ENCODE measurements at regions not wholly inside any gene's neighbourhood (a gene's known extent, or its start where the extent isn't known, plus 50 kb on each side); places are given as distances from the start of the nearest gene placed in this dataset.

DNA sequence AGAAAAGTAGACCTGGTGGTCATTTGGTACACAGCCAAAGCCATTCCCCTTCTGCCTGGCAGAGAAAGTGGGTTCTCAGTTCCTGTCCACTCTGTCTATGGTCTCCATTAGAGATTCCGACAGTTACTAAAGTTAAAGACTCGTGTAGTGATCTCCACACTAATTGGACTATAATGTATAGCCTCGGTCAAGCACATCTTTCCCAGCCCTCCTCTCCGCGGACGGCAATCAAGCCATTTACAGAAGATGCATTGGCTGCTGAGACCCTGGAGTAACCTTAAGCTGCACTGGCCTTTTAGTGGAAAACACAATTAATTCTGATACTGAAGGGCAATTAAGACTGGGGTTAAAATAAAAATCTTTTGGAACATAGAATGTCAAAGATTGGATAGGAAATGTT lies 865.3 kb downstream of the MCTP2 start:
- Histone ChIP-seq H3K36me3 (ENCODE audit: control insufficient read depth in 2 of 2, insufficient read depth in 2 of 2, low read length in 2 of 2) (no peaks in the 10 kb centered on the region), H3K27ac (ENCODE audit: low read length) (no peak overlapping the region)

DNA sequence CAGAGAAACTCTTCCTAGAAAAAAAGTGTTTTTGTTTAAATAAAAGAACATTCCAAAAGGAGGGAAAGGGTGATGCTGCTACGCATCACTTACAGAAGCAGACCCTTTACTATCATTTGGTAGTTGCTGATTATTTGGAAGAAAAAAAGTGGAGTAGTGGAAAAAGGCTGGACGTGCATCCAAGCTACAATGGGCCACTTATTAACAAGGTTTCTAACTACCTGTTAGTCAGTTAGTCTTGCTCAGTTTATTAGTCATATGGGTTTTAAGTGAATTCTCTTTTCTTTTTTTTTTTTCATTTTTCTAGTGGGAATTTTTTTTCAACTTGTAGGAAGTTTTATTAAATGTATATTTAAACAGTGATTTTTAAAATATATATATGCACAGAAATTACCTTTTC lies 866.0 kb downstream of the MCTP2 start:
- no peak overlapping the region for H3K9ac ChIP-seq (ENCODE audit: low read length in 2 of 2)
- H3K36me3 ChIP-seq (ENCODE audit: control insufficient read depth in 2 of 2, insufficient read depth in 2 of 2, low read length in 2 of 2): no peaks in the 10 kb centered on the region
- no peak overlapping the region for H3K4me3 ChIP-seq (ENCODE audit: low read length in 2 of 2)
- H3K4me1 ChIP-seq (ENCODE audit: control insufficient read depth, insufficient read depth, low read length): no peaks in the 10 kb centered on the region
- no peaks in the 10 kb centered on the region for H3K27me3 ChIP-seq (ENCODE audit: control insufficient read depth in 1 of 2, insufficient read depth in 2 of 2, low read length in 2 of 2)
- no peak overlapping the region for H3K27ac ChIP-seq (ENCODE audit: low read length)
- H3K9me3 ChIP-seq (ENCODE audit: control insufficient read depth in 2 of 2, low read length in 2 of 2): no peaks in the 10 kb centered on the region

More for the DNA sequence above, 865.3 kb downstream of the MCTP2 start:
- H3K9me3 ChIP-seq (ENCODE audit: control insufficient read depth in 2 of 2, low read length in 2 of 2): no peaks in the 10 kb centered on the region
- H3K4me1 ChIP-seq (ENCODE audit: control insufficient read depth, insufficient read depth, low read length): no peaks in the 10 kb centered on the region
- no peak overlapping the region for H3K9ac ChIP-seq (ENCODE audit: low read length in 2 of 2)
- no peak overlapping the region for H3K4me3 ChIP-seq (ENCODE audit: low read length in 2 of 2)
- no peaks in the 10 kb centered on the region for H3K27me3 ChIP-seq (ENCODE audit: control insufficient read depth in 1 of 2, insufficient read depth in 2 of 2, low read length in 2 of 2)

DNA sequence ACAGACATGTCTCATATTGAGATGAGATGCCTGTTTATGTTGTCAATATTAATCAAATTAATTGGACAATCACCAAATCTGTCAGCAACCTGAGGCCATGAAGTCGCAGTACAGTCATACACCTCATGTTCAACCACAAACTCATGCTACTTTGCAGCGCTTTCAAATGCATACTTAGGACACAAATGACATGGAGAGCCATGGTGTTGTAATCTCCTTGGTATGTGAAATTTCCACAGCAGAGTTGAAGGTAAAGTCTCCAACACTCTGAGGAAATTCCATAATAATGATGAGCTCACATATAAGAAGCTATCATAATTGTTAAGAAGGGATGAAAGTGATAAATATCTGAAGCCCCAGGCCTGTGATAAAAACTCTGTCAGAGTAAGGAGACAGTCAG lies 873.9 kb downstream of the MCTP2 start:
- Histone ChIP-seq H3K9me3 (ENCODE audit: control insufficient read depth in 2 of 2, low read length in 2 of 2) (no peaks in the 10 kb centered on the region), H3K27ac (ENCODE audit: low read length) (no peak overlapping the region), H3K9ac (ENCODE audit: low read length in 2 of 2) (no peak overlapping the region), H3K27me3 (ENCODE audit: control insufficient read depth in 1 of 2, insufficient read depth in 2 of 2, low read length in 2 of 2) (no peaks in the 10 kb centered on the region), H3K4me3 (ENCODE audit: low read length in 2 of 2) (no peak overlapping the region), H3K4me1 (ENCODE audit: control insufficient read depth, insufficient read depth, low read length) (no peaks in the 10 kb centered on the region), H3K36me3 (ENCODE audit: control insufficient read depth in 2 of 2, insufficient read depth in 2 of 2, low read length in 2 of 2) (no peaks in the 10 kb centered on the region)

DNA sequence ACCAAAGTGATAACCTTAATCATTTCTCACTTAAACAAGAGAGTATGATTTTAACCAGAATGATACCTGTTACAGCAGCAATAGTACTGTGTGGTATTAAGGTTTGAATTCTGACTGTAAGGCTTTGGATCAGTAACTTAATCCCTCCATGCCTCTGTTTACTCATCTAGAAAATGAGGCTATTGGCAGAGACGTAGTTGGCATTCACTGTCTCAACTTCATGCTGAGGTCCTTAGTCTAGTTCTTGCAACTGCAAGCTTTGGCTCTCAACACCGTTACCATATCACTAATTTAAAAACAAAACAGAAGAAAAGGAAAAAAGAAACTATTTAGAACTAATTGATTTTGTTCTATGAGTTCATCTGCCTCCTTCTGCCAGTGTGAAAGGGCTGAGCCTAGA lies 875.4 kb downstream of the MCTP2 start:
- H3K9me3 ChIP-seq (ENCODE audit: control insufficient read depth in 2 of 2, low read length in 2 of 2): no peaks in the 10 kb centered on the region
- no peak overlapping the region for H3K9ac ChIP-seq (ENCODE audit: low read length in 2 of 2)
- no peak overlapping the region for H3K4me3 ChIP-seq (ENCODE audit: low read length in 2 of 2)
- H3K36me3 ChIP-seq (ENCODE audit: control insufficient read depth in 2 of 2, insufficient read depth in 2 of 2, low read length in 2 of 2): no peaks in the 10 kb centered on the region
- no peak overlapping the region for H3K27ac ChIP-seq (ENCODE audit: low read length)
- H3K27me3 ChIP-seq (ENCODE audit: control insufficient read depth in 1 of 2, insufficient read depth in 2 of 2, low read length in 2 of 2): no peaks in the 10 kb centered on the region
- no peaks in the 10 kb centered on the region for H3K4me1 ChIP-seq (ENCODE audit: control insufficient read depth, insufficient read depth, low read length)

GRCh38 chr15:95108673-95109072 lies 877.3 kb downstream of the MCTP2 start:
- Histone ChIP-seq H3K4me3 (ENCODE audit: low read length in 2 of 2) (no peak overlapping the region), H3K4me1 (ENCODE audit: control insufficient read depth, insufficient read depth, low read length) (no peaks in the 10 kb centered on the region), H3K27me3 (ENCODE audit: control insufficient read depth in 1 of 2, insufficient read depth in 2 of 2, low read length in 2 of 2) (no peaks in the 10 kb centered on the region), H3K36me3 (ENCODE audit: control insufficient read depth in 2 of 2, insufficient read depth in 2 of 2, low read length in 2 of 2) (no peaks in the 10 kb centered on the region), H3K27ac (ENCODE audit: low read length) (no peak overlapping the region), H3K9me3 (ENCODE audit: control insufficient read depth in 2 of 2, low read length in 2 of 2) (no peaks in the 10 kb centered on the region), H3K9ac (ENCODE audit: low read length in 2 of 2) (no peak overlapping the region)

GRCh38 chr15:95111969-95112368 lies 880.6 kb downstream of the MCTP2 start:
- Histone ChIP-seq H3K4me3 (ENCODE audit: low read length in 2 of 2) (no peak overlapping the region), H3K9ac (ENCODE audit: low read length in 2 of 2) (no peak overlapping the region), H3K27me3 (ENCODE audit: control insufficient read depth in 1 of 2, insufficient read depth in 2 of 2, low read length in 2 of 2) (no peaks in the 10 kb centered on the region)

DNA sequence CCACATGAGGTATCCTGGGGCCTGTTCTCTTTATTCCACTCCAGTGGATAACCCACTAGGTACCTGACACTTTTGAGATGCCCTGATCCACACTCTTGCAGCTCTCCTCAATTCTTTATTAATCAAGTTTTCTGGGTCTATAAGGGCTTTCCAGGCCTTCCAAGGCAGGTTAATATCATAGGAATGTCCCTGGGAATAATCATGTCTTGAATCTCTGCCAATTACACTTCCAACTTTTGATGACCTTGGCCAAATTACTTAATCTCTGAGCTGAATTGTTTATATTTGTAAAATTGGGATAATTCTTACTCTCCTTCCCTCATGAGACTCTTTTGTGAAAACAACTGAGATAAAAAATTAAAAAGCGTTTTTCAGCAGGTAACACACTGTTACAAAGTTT lies 881.7 kb downstream of the MCTP2 start:
- Histone ChIP-seq H3K9ac (ENCODE audit: low read length in 2 of 2) (no peak overlapping the region), H3K27me3 (ENCODE audit: control insufficient read depth in 1 of 2, insufficient read depth in 2 of 2, low read length in 2 of 2) (no peaks in the 10 kb centered on the region), H3K4me1 (ENCODE audit: control insufficient read depth, insufficient read depth, low read length) (no peaks in the 10 kb centered on the region), H3K4me3 (ENCODE audit: low read length in 2 of 2) (no peak overlapping the region), H3K27ac (ENCODE audit: low read length) (no peak overlapping the region), H3K36me3 (ENCODE audit: control insufficient read depth in 2 of 2, insufficient read depth in 2 of 2, low read length in 2 of 2) (no peaks in the 10 kb centered on the region), H3K9me3 (ENCODE audit: control insufficient read depth in 2 of 2, low read length in 2 of 2) (no peaks in the 10 kb centered on the region)

More at GRCh38 chr15:95111969-95112368, 880.6 kb downstream of the MCTP2 start:
- no peaks in the 10 kb centered on the region for H3K4me1 ChIP-seq (ENCODE audit: control insufficient read depth, insufficient read depth, low read length)
- no peak overlapping the region for H3K27ac ChIP-seq (ENCODE audit: low read length)
- no peaks in the 10 kb centered on the region for H3K9me3 ChIP-seq (ENCODE audit: control insufficient read depth in 2 of 2, low read length in 2 of 2)
- H3K36me3 ChIP-seq (ENCODE audit: control insufficient read depth in 2 of 2, insufficient read depth in 2 of 2, low read length in 2 of 2): no peaks in the 10 kb centered on the region

DNA sequence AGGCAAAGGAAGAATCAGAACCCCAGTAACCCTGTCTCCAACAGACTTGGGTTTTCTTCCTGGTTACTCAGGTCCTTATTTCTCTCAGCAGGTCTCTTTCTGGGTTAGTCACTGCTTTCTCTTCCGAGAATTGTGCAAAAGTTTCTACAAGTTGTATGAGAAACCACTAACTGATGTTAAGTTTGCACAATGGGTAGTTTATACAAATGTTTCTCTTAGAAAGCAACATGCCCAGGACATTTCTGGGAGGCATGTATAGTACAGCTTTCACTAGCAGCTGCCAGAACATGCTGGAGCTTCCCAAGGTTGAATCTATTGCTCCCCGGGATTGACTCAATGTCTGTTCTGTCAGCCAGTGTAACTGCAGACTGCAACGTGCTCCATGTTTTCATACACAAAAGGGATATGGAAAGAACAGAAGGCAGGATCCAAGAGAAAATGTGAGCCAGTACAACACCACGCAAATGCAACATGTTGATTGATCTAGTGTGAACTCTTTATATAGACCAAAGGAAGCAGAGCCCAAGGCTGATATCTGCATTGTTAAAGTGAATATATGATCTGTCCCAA lies 887.8 kb downstream of the MCTP2 start:
- no peak overlapping the region for H3K27ac ChIP-seq (ENCODE audit: low read length)
- no peak overlapping the region for H3K4me3 ChIP-seq (ENCODE audit: low read length in 2 of 2)
- H3K27me3 ChIP-seq (ENCODE audit: control insufficient read depth in 1 of 2, insufficient read depth in 2 of 2, low read length in 2 of 2): no peaks in the 10 kb centered on the region
- H3K9me3 ChIP-seq (ENCODE audit: control insufficient read depth in 2 of 2, low read length in 2 of 2): no peaks in the 10 kb centered on the region
- no peak overlapping the region for H3K9ac ChIP-seq (ENCODE audit: low read length in 2 of 2)
- H3K36me3 ChIP-seq (ENCODE audit: control insufficient read depth in 2 of 2, insufficient read depth in 2 of 2, low read length in 2 of 2): no peaks in the 10 kb centered on the region
- no peaks in the 10 kb centered on the region for H3K4me1 ChIP-seq (ENCODE audit: control insufficient read depth, insufficient read depth, low read length)

DNA sequence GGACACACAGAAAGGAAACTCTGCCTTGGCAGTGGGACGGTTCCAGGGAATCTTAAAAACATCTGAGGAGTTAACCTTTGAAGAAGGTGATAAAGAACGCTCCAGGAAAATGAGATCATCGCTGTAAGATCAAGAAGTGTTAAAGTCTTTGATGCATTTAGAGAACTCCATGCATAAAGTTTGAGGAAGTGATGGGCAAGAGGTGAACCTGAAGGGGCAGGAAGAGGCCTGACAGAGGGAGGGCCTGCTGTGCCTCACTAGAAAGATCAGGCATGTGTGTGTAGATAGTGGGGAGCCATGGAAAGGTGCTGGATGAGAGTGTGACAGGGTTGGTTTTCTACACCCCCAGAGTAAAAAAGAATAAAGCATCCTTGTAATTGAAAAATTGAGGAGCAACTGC lies 889.2 kb downstream of the MCTP2 start:
- no peaks in the 10 kb centered on the region for H3K36me3 ChIP-seq (ENCODE audit: control insufficient read depth in 2 of 2, insufficient read depth in 2 of 2, low read length in 2 of 2)
- no peak overlapping the region for H3K9ac ChIP-seq (ENCODE audit: low read length in 2 of 2)
- H3K27me3 ChIP-seq (ENCODE audit: control insufficient read depth in 1 of 2, insufficient read depth in 2 of 2, low read length in 2 of 2): no peaks in the 10 kb centered on the region
- H3K4me1 ChIP-seq (ENCODE audit: control insufficient read depth, insufficient read depth, low read length): no peaks in the 10 kb centered on the region
- H3K9me3 ChIP-seq (ENCODE audit: control insufficient read depth in 2 of 2, low read length in 2 of 2): no peaks in the 10 kb centered on the region
- no peak overlapping the region for H3K4me3 ChIP-seq (ENCODE audit: low read length in 2 of 2)
- no peak overlapping the region for H3K27ac ChIP-seq (ENCODE audit: low read length)

DNA sequence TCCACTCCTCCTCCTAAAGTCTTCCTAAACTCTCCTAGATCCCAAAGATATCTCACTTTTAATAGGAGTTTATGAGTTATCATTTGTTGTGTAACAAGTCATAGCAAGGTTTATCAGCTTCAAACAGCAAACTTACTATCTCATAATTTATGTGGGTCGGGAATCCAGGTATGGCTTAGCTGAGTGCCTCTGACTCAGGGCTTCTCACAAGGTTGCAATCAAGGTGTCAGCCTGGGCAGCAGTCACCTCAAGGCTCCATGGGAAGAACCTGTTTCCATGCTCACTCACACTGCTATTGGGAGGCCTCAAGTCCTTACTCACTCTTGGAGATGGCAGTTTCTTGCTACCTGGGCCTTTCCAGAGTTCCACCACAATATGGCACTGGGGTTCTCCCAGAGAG lies 889.8 kb downstream of the MCTP2 start:
- no peaks in the 10 kb centered on the region for H3K36me3 ChIP-seq (ENCODE audit: control insufficient read depth in 2 of 2, insufficient read depth in 2 of 2, low read length in 2 of 2)
- no peaks in the 10 kb centered on the region for H3K27me3 ChIP-seq (ENCODE audit: control insufficient read depth in 1 of 2, insufficient read depth in 2 of 2, low read length in 2 of 2)
- H3K9me3 ChIP-seq (ENCODE audit: control insufficient read depth in 2 of 2, low read length in 2 of 2): no peaks in the 10 kb centered on the region
- H3K4me1 ChIP-seq (ENCODE audit: control insufficient read depth, insufficient read depth, low read length): no peaks in the 10 kb centered on the region
- H3K27ac ChIP-seq (ENCODE audit: low read length): no peak overlapping the region
- H3K4me3 ChIP-seq (ENCODE audit: low read length in 2 of 2): no peak overlapping the region
- no peak overlapping the region for H3K9ac ChIP-seq (ENCODE audit: low read length in 2 of 2)

DNA sequence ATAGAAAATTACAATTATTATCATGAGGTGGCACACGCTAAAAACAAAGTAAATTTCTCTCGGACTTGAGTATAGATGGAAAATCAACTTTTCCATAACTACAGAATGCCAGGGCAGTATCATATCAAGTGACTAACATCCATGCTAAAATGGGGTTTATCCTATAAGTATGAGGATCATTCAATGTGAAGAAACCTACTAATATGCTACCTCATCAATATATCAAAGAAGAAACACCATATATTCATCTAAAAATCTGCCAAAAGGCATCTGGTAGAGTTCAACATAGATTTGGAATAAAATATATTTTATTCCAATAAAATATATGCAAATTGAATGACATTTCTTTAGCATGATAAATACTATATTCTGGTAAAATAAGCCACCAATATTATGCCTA lies 894.4 kb downstream of the MCTP2 start:
- Histone ChIP-seq H3K36me3 (ENCODE audit: control insufficient read depth in 2 of 2, insufficient read depth in 2 of 2, low read length in 2 of 2) (no peaks in the 10 kb centered on the region), H3K27ac (ENCODE audit: low read length) (no peak overlapping the region), H3K9ac (ENCODE audit: low read length in 2 of 2) (no peak overlapping the region), H3K4me1 (ENCODE audit: control insufficient read depth, insufficient read depth, low read length) (peaks cover 4% of the 10 kb centered on the region), H3K9me3 (ENCODE audit: control insufficient read depth in 2 of 2, low read length in 2 of 2) (no peaks in the 10 kb centered on the region), H3K4me3 (ENCODE audit: low read length in 2 of 2) (no peak overlapping the region), H3K27me3 (ENCODE audit: control insufficient read depth in 1 of 2, insufficient read depth in 2 of 2, low read length in 2 of 2) (no peaks in the 10 kb centered on the region)
